Activated CD4-positive, alpha-beta memory T cell treated with anti-CD3 and anti-CD28 coated beads for 36 hours (primary cell): ENCODE measurements at regions not wholly inside any gene's neighbourhood (a gene's known extent, or its start where the extent isn't known, plus 50 kb on each side); places are given as distances from the start of the nearest gene placed in this dataset.

ENCODE experiments used
- CTCF ChIA-PET: fragments of 350-600 bp; sonication (Branson Sonifier 250); formaldehyde crosslinking; loops from one replicate; lab custom pipeline; 2021; ENCODE audit warnings: antibody characterized with exemption, inconsistent platforms; lab: Charles Lee
- POLR2A ChIA-PET: fragments of 350-600 bp; sonication (Branson Sonifier 250); formaldehyde crosslinking; loops from one replicate; lab custom pipeline; 2021; ENCODE audit warnings: antibody characterized with exemption; lab: Charles Lee
- DNase-seq: peaks from one replicate; pipeline ENCODE4 v3.0.0-alpha.2; 2020
- H3K27ac Mint-ChIP-seq: one replicate; pipeline ENCODE4 v1.8.0; 2021; ENCODE audit warnings: mixed read lengths
- H3K27me3 Mint-ChIP-seq: one replicate; pipeline ENCODE4 v1.8.0; 2021; ENCODE audit warnings: mixed read lengths
- H3K36me3 Mint-ChIP-seq: one replicate; pipeline ENCODE4 v1.8.0; 2021; ENCODE audit warnings: mixed read lengths
- H3K4me1 Mint-ChIP-seq: one replicate; pipeline ENCODE4 v1.8.0; 2021; ENCODE audit warnings: low read depth, mixed read lengths
- H3K4me3 Mint-ChIP-seq: one replicate; pipeline ENCODE4 v1.8.0; 2021; ENCODE audit warnings: mild to moderate bottlenecking, mixed read lengths
- H3K9me3 Mint-ChIP-seq: one replicate; pipeline ENCODE4 v1.8.0; 2021; ENCODE audit warnings: mixed read lengths
- intact Hi-C: fragments of 100-400 bp; cut with micrococcal nuclease; formaldehyde crosslinking; loops from one replicate; pipeline ENCODE4 v1.15.1; 2023

GRCh38 chr12:127771546-127771945 is 495.4 kb upstream of the TMEM132C start:
- intact Hi-C loops: no loop called here
- Mint-ChIP-seq H3K27ac (no peak overlapping the region), H3K9me3 (peaks cover 2% of the 10 kb centered on the region), H3K36me3 (no peaks in the 10 kb centered on the region), H3K4me1 (no peaks in the 10 kb centered on the region), H3K4me3 (no peak overlapping the region), H3K27me3 (no peaks in the 10 kb centered on the region)
- CTCF ChIA-PET: no interaction called here
- no peak for DNase-seq
- POLR2A ChIA-PET: no interaction called here

- intact Hi-C loops: no loop called here
- no peak for DNase-seq
- no peak overlapping the region for H3K4me3 Mint-ChIP-seq
- no peaks in the 10 kb centered on the region for H3K36me3 Mint-ChIP-seq
- ChIA-PET POLR2A (no interaction called here), CTCF (no interaction called here)
- peaks cover 2% of the 10 kb centered on the region for H3K9me3 Mint-ChIP-seq
- no peaks in the 10 kb centered on the region for H3K27me3 Mint-ChIP-seq
- no peaks in the 10 kb centered on the region for H3K4me1 Mint-ChIP-seq
- H3K27ac Mint-ChIP-seq: no peak overlapping the region
Measured at GRCh38 chr12:127773520-127773919, 493.4 kb upstream of the TMEM132C start.

DNA sequence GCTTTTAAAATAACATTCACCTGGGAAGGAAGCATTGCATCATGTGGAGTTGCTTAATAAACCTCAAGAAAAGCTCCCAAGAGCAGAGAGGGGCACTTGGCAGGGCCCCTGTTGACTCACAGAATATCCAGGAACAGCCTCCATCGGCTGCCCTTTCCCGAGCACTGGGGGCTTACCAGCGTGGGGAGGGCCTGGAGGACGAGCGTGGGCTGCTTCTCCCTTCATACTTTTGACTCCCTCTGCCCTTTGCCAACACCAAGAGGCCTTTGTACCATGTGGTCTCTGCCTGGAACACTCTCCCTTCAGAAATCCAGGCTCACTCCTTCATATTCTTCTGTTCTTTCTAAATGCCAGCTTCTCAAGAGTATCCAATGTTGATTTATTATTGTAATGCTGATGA is 492.1 kb upstream of the TMEM132C start:
- ChIA-PET CTCF (no interaction called here), POLR2A (no interaction called here)
- Mint-ChIP-seq H3K4me1 (no peaks in the 10 kb centered on the region), H3K4me3 (no peak overlapping the region), H3K27me3 (no peaks in the 10 kb centered on the region), H3K27ac (no peak overlapping the region), H3K36me3 (no peaks in the 10 kb centered on the region), H3K9me3 (peaks cover 2% of the 10 kb centered on the region)
- DNase-seq: no peak
- intact Hi-C loops: no loop called here

DNA sequence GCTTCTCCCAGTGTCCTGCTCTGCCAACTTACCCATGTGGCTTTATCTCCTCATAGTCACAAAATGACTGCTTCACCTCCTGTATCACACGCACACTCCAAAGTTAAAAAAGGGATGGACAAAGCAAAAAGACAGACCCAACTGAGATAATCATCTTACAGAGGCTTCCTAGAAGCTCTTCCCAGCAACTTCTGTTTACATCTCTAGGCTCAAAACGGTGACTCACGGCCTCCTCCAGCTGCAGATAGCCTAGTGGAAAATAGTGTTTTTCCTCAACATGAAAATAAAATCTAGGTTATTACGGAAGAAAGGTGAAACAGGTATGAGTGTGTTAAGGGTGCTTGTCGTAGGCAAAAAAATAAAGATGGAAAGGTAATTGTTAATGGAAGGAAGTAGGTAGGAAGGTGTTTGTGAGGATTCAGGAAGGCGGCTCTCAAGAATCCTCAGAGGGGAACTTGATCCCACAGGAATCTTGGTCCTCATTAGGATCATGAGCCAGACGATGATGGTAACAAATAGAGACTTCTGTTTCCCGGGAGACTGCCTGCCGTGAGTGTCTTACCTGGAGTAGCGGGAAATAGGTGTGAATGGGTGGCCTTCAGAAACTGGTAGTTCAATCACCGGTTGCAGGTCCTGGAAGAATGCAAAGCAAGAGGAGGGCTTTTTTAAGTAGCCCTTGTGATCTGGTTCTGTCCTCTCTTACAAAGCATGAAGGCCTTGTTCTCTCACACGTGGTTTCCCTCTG is 487.5 kb upstream of the TMEM132C start:
- DNase-seq: no peak
- POLR2A ChIA-PET: no interaction called here
- Mint-ChIP-seq H3K36me3 (no peaks in the 10 kb centered on the region), H3K9me3 (peaks cover 2% of the 10 kb centered on the region), H3K4me1 (no peaks in the 10 kb centered on the region), H3K4me3 (no peak overlapping the region), H3K27ac (no peak overlapping the region), H3K27me3 (no peaks in the 10 kb centered on the region)
- intact Hi-C loops: no loop called here
- CTCF ChIA-PET: no interaction called here

- Mint-ChIP-seq H3K9me3 (peaks cover 2% of the 10 kb centered on the region), H3K36me3 (no peaks in the 10 kb centered on the region), H3K4me1 (no peaks in the 10 kb centered on the region), H3K27ac (no peak overlapping the region), H3K27me3 (no peaks in the 10 kb centered on the region), H3K4me3 (no peak overlapping the region)
- ChIA-PET CTCF (no interaction called here), POLR2A (no interaction called here)
- no peak for DNase-seq
- intact Hi-C loops: no loop called here
Measured at GRCh38 chr12:127780881-127781280, 486.1 kb upstream of the TMEM132C start.

DNA sequence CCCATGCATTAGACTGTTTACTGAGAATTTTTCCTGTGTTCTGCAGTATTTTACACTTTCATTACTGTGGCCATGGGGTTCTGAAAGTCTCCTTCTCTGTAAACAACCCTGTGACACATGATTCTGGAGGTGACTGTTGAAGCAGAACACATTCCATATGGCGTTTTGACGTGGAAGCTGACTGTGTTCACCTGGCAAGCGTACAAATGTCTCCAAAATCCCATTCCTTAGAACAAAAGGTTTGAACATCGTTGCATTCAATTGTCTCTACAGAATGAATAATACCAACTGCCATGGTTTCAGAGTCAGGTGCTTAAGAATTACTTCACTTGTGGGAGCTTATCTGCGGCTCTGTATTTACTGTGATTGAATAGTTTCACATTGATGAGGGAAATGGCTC is 485.6 kb upstream of the TMEM132C start:
- Mint-ChIP-seq H3K4me3 (no peak overlapping the region), H3K4me1 (no peaks in the 10 kb centered on the region), H3K36me3 (no peaks in the 10 kb centered on the region), H3K27me3 (no peaks in the 10 kb centered on the region), H3K27ac (no peak overlapping the region), H3K9me3 (peaks cover 2% of the 10 kb centered on the region)
- DNase-seq: no peak
- intact Hi-C loops: no loop called here
- ChIA-PET POLR2A (no interaction called here), CTCF (no interaction called here)

DNA sequence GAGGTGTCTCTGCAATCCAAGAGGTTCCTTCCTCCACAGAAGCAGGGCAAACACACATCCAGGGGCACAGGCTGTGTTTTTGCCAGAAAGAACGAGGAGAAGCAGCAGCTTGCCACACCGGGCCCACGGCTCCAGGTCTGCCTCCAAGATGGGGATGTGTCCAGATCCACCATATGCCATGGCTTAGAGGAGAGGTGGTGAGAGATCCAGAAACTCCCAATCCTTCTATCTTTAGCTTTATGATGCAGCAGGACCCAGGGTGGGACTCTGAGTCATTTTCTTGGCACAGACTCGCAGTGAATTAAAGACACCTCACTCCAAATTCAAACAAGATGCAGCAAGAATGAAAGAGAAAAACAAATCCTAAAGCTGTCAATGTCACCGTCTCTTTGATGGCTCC is 481.4 kb upstream of the TMEM132C start:
- intact Hi-C loops: no loop called here
- H3K9me3 Mint-ChIP-seq: peaks cover 8% of the 10 kb centered on the region
- DNase-seq: no peak
- H3K4me3 Mint-ChIP-seq: no peak overlapping the region
- CTCF ChIA-PET: interaction anchor here (0.7 kb wide), 1 partner anchor 41 kb away, joined by 3 read pairs; no protein-coding TSS in a partner anchor
- POLR2A ChIA-PET: no interaction called here
- H3K36me3 Mint-ChIP-seq: no peaks in the 10 kb centered on the region
- H3K4me1 Mint-ChIP-seq: no peaks in the 10 kb centered on the region
- no peaks in the 10 kb centered on the region for H3K27me3 Mint-ChIP-seq
- H3K27ac Mint-ChIP-seq: no peak overlapping the region

GRCh38 chr12:127785986-127786590 is 480.9 kb upstream of the TMEM132C start:
- H3K4me3 Mint-ChIP-seq: no peak overlapping the region
- H3K4me1 Mint-ChIP-seq: no peaks in the 10 kb centered on the region
- no peak for DNase-seq
- H3K9me3 Mint-ChIP-seq: peaks cover 8% of the 10 kb centered on the region
- H3K27ac Mint-ChIP-seq: no peak overlapping the region
- H3K27me3 Mint-ChIP-seq: no peaks in the 10 kb centered on the region
- ChIA-PET CTCF (no interaction called here), POLR2A (no interaction called here)
- intact Hi-C loops: no loop called here
- no peaks in the 10 kb centered on the region for H3K36me3 Mint-ChIP-seq

- intact Hi-C loops: no loop called here
- ChIA-PET POLR2A (no interaction called here), CTCF (no interaction called here)
- no peak for DNase-seq
- Mint-ChIP-seq H3K36me3 (no peaks in the 10 kb centered on the region), H3K9me3 (peaks cover 10% of the 10 kb centered on the region), H3K27ac (no peak overlapping the region), H3K27me3 (no peaks in the 10 kb centered on the region), H3K4me1 (no peaks in the 10 kb centered on the region), H3K4me3 (no peak overlapping the region)
Measured at GRCh38 chr12:127787544-127787943, 479.4 kb upstream of the TMEM132C start.

- ChIA-PET POLR2A (no interaction called here), CTCF (no interaction called here)
- DNase-seq: no peak
- Mint-ChIP-seq H3K27me3 (no peaks in the 10 kb centered on the region), H3K4me3 (no peak overlapping the region), H3K4me1 (no peaks in the 10 kb centered on the region), H3K27ac (no peak overlapping the region), H3K9me3 (peaks cover 12% of the 10 kb centered on the region), H3K36me3 (no peaks in the 10 kb centered on the region)
- intact Hi-C loops: no loop called here
Measured at GRCh38 chr12:127790376-127790775, 476.6 kb upstream of the TMEM132C start.

DNA sequence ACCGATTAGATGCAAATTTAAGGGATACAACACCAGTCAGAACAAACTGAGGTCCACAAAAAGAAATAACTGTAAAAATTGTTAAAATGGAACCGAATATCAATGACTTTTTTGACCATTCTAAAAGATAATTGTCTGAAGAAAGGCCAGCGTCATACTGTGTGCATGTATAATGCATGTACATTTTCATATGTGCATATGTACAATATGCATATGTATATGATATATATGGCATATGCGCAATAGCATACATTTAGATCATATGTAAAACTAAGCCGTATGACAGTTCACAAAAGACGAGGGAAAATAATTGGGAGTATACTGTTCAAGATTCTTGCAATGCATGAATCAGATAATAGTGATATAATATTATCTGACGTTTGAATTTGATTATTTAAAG is 475.8 kb upstream of the TMEM132C start:
- H3K4me1 Mint-ChIP-seq: no peaks in the 10 kb centered on the region
- no peak for DNase-seq
- intact Hi-C loops: no loop called here
- ChIA-PET POLR2A (interaction anchor here (0.6 kb wide), 1 partner anchor 511 kb away, joined by 3 read pairs; no protein-coding TSS in a partner anchor), CTCF (no interaction called here)
- no peaks in the 10 kb centered on the region for H3K36me3 Mint-ChIP-seq
- peaks cover 13% of the 10 kb centered on the region for H3K9me3 Mint-ChIP-seq
- no peak overlapping the region for H3K4me3 Mint-ChIP-seq
- H3K27me3 Mint-ChIP-seq: no peaks in the 10 kb centered on the region
- no peak overlapping the region for H3K27ac Mint-ChIP-seq

DNA sequence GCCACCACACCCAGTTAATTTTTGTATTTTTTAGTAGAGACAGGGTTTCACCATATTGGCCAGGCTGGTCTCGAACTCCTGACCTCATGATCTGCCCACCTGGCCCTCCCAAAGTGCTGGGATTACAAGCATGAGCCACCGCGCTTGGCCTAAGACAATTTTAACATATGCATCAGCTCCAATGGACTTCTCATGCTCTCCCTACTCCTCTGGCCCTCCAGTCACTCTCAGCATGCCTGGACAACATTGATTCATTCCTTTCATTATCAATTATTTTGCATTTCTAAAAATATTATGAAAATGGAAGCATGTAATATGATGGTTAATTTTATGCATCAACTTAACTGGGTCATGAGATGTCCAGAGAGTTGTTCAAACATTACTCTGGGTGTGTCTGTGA is 469.1 kb upstream of the TMEM132C start:
- intact Hi-C loops: no loop called here
- ChIA-PET POLR2A (no interaction called here), CTCF (no interaction called here)
- no peaks in the 10 kb centered on the region for H3K4me1 Mint-ChIP-seq
- no peak for DNase-seq
- H3K9me3 Mint-ChIP-seq: peaks cover 6% of the 10 kb centered on the region
- H3K27ac Mint-ChIP-seq: no peak overlapping the region
- no peaks in the 10 kb centered on the region for H3K27me3 Mint-ChIP-seq
- no peaks in the 10 kb centered on the region for H3K36me3 Mint-ChIP-seq
- H3K4me3 Mint-ChIP-seq: no peak overlapping the region

GRCh38 chr12:127802271-127802670 is 464.7 kb upstream of the TMEM132C start:
- H3K27ac Mint-ChIP-seq: no peak overlapping the region
- H3K27me3 Mint-ChIP-seq: no peaks in the 10 kb centered on the region
- no peaks in the 10 kb centered on the region for H3K4me1 Mint-ChIP-seq
- H3K4me3 Mint-ChIP-seq: no peak overlapping the region
- peaks cover 2% of the 10 kb centered on the region for H3K9me3 Mint-ChIP-seq
- intact Hi-C loops: no loop called here
- CTCF ChIA-PET: no interaction called here
- POLR2A ChIA-PET: no interaction called here
- no peaks in the 10 kb centered on the region for H3K36me3 Mint-ChIP-seq
- no peak for DNase-seq
